A673 (cell line): ENCODE measurements at regions not wholly inside any gene's neighbourhood (a gene's known extent, or its start where the extent isn't known, plus 50 kb on each side); places are given as distances from the start of the nearest gene placed in this dataset.

ENCODE experiments used
- BruUV-seq: library from RNA; stranded (reverse); fragments of 400-500 nt; replicated peaks from 2 replicates; lab custom pipeline; 2021; lab: Mats Ljungman, UMichigan
- CTCF ChIA-PET: fragments of 300-600 bp; sonication (Branson Sonifier 250); formaldehyde crosslinking; loops from one replicate; lab custom pipeline; 2022; ENCODE audit warnings: antibody characterized with exemption; lab: Charles Lee
- POLR2A ChIA-PET: fragments of 300-600 bp; sonication (Branson Sonifier 250); formaldehyde crosslinking; loops from one replicate; lab custom pipeline; 2022; ENCODE audit warnings: antibody characterized with exemption; ENCODE audit not compliant: low non-redundant PET; lab: Charles Lee
- DNase-seq: peaks from one replicate; pipeline ENCODE4 v3.0.0-alpha.2; 2015; ENCODE audit warnings: low spot score
- H3K27ac ChIP-seq: fragments of 200-600 bp; sonication (generic); 2 replicates; pipeline ENCODE4 v1.5.1; 2016; ENCODE audit warnings: mixed run types, low read depth, mild to moderate bottlenecking, mixed read lengths, antibody characterized with exemption, low read length; ENCODE audit not compliant: poor library complexity, severe bottlenecking
- H3K27me3 ChIP-seq: fragments of 200-600 bp; sonication (generic); replicated peaks from 2 replicates; pipeline ENCODE4 v1.6.1; 2017; ENCODE audit warnings: mixed run types, low read depth, mild to moderate bottlenecking, mixed read lengths, antibody characterized with exemption, low read length; ENCODE audit not compliant: insufficient read depth, poor library complexity
- H3K36me3 ChIP-seq: fragments of 200-600 bp; sonication (generic); 2 replicates; pipeline ENCODE4 v1.6.1; 2016; ENCODE audit warnings: mixed run types, mild to moderate bottlenecking, mixed read lengths, antibody characterized with exemption, low read length; ENCODE audit not compliant: insufficient read depth, poor library complexity, severe bottlenecking
- H3K4me1 ChIP-seq: fragments of 200-600 bp; sonication (generic); 2 replicates; pipeline ENCODE4 v1.6.1; 2017; ENCODE audit warnings: mixed run types, mild to moderate bottlenecking, mixed read lengths, antibody characterized with exemption, low read length; ENCODE audit not compliant: insufficient read depth, poor library complexity, severe bottlenecking
- H3K4me3 ChIP-seq: fragments of 200-600 bp; sonication (generic); 2 replicates; pipeline ENCODE4 v1.5.1; 2016; ENCODE audit warnings: low read depth, mixed run types, mild to moderate bottlenecking, mixed read lengths, low read length; ENCODE audit not compliant: poor library complexity, severe bottlenecking
- H3K9me3 ChIP-seq: fragments of 200-600 bp; sonication (generic); 2 replicates; pipeline ENCODE4 v1.6.1; 2016; ENCODE audit warnings: mixed run types, low read depth, mild to moderate bottlenecking, mixed read lengths, antibody characterized with exemption, low read length; ENCODE audit not compliant: poor library complexity, severe bottlenecking
- CTCF ChIP-seq: fragments of 300-800, 200-600 bp; sonication (generic); conservative IDR thresholded peaks from 2 replicates; pipeline ENCODE4 v1.5.1; 2017; ENCODE audit warnings: low read depth, mild to moderate bottlenecking, antibody characterized with exemption, low read length, moderate library complexity, mixed read lengths
- EZH2 ChIP-seq: fragments of 200-600 bp; sonication (generic); IDR thresholded peaks from 2 replicates; pipeline ENCODE4 v1.6.1; 2017; ENCODE audit warnings: borderline replicate concordance, low read depth, mild to moderate bottlenecking, mixed read lengths, antibody characterized with exemption, low read length; ENCODE audit not compliant: poor library complexity, severe bottlenecking
- intact Hi-C: fragments of 100-400 bp; cut with micrococcal nuclease; formaldehyde crosslinking; loops from one replicate; pipeline ENCODE4 v1.10.0; 2022; ENCODE audit not compliant: unreplicated experiment

- BruUV-seq = no TSS peak
- Histone ChIP-seq H3K27me3 (no peaks in the 10 kb centered on the region), H3K4me1 (no peaks in the 10 kb centered on the region), H3K9me3 (no peaks in the 10 kb centered on the region), H3K4me3 (no peak overlapping the region), H3K36me3 (no peaks in the 10 kb centered on the region), H3K27ac (no peak overlapping the region)
- no peak for TF ChIP-seq EZH2
- no peak for TF ChIP-seq CTCF
- DNase-seq = no peak
- ChIA-PET POLR2A (no interaction called here), CTCF (no interaction called here)
- intact Hi-C loops = no loop called here
Measured at GRCh38 chr14:22012452-22012851, 338.8 kb upstream of the OR4E1 start.

- no peaks in the 10 kb centered on the region for H3K27me3 ChIP-seq
- H3K27ac ChIP-seq = no peak overlapping the region
- TF ChIP-seq EZH2 (no peak), CTCF (no peak)
- no peaks in the 10 kb centered on the region for H3K36me3 ChIP-seq
- no TSS peak for BruUV-seq
- ChIA-PET CTCF (interaction anchor here (1.2 kb wide), 1 partner anchor 98 kb away, joined by 3 read pairs; no protein-coding TSS in a partner anchor), POLR2A (no interaction called here)
- no peaks in the 10 kb centered on the region for H3K4me1 ChIP-seq
- H3K9me3 ChIP-seq = no peaks in the 10 kb centered on the region
- no peak overlapping the region for H3K4me3 ChIP-seq
- intact Hi-C loops = no loop called here
- no peak for DNase-seq
Measured at GRCh38 chr14:22011253-22011642, 337.6 kb upstream of the OR4E1 start.

GRCh38 chr14:22010545-22011252 is 337.1 kb upstream of the OR4E1 start:
- Histone ChIP-seq H3K4me1 (no peaks in the 10 kb centered on the region), H3K27ac (no peak overlapping the region), H3K9me3 (no peaks in the 10 kb centered on the region), H3K4me3 (no peak overlapping the region), H3K27me3 (no peaks in the 10 kb centered on the region), H3K36me3 (no peaks in the 10 kb centered on the region)
- BruUV-seq = no TSS peak
- POLR2A ChIA-PET = no interaction called here
- TF ChIP-seq CTCF = no peak
- no peak for TF ChIP-seq EZH2
- CTCF ChIA-PET = interaction anchor here (0.5 to 1.2 kb wide), 2 partner anchors 24 to 97 kb away, joined by 3 to 5 read pairs; no protein-coding TSS in a partner anchor
- no peak for DNase-seq
- intact Hi-C loops = no loop called here
